ENCODE measurements at regions not wholly inside any gene's neighbourhood (a gene's known extent, or its start where the extent isn't known, plus 50 kb on each side); places are given as distances from the start of the nearest gene placed in this dataset.
"Not testable (repeated sequence)": the region's sequence is repeated elsewhere in the genome, so short reads cannot be mapped to it uniquely, and the experiment has no call there.

- no peak for ATAC-seq
Measured at GRCh38 chr6:6815732-6816131, 227.2 kb downstream of the LY86 start.

DNA sequence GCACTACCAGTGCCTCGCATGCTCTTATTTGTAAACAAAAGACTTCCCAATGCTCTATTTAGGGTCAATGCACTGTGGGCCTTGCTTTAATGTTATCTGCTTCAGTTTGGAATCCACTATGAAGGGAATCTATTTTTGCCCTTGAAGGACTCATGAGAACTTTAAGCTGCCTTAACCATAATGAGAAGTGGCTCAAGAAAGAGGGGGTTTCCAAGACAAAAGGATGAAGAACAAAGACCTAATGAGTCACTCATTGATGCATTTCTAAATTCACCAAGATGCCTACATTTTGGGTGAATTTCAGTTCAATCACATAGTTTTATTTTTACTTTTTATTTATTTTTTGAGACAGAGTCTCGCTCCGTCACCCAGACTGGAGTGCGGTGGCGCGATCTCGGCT is 228.2 kb downstream of the LY86 start:
- ATAC-seq, result no peak

DNA sequence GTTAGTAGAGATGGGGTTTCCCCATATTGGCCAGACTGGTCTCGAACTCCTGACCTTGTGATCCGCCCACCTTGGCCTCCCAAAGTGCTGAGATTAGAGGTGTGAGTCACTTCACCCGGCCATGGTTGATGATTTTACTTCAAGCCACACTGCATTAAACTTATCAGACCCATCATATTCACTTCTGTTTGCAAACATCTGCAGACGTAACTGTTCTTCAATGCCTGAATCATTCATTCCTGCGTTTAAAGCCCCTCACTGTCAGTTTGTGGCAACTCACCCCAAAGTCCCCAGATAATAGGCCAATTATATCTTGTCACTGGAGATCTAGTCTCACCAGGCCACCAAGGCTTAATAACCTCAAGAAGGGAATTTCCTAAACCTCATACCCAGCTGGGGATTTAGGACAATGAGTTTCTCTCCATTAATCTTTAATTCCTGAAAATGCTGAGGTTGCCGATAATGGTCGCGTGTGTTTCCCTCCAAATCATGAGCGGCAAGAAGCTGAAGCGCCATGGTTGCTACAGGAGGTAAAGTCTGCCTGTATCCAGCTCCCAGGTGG is 229.6 kb downstream of the LY86 start:
- no peak for ATAC-seq

DNA sequence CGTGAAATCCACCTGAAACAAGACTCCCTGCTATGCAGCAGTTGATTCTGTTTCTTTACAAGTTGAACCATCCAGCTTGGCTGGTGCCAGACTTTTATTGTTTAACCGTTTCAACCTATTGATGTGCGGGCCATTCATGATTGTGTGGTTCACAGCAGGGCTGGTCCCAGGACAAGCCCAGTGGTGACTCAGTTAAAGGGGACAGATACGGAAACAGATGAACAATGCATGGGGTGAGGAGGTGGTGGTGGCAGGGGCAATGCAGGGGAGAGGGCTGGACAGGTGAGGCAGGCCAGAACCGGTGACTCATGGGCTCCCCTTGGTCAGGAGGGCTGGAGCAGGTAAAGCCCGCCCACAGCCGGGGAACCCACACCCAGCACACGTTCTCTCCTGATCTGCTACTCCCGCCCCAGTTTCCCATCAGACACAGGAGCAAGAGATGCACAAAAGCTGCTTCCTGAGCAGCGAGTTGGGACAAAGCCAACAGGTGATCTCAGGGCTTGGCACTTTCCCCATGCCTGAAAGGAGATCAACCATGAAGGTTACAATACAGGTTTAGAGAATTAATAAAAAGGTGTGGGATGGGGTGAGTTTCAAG is 232.2 kb downstream of the LY86 start:
- ATAC-seq, result no peak

DNA sequence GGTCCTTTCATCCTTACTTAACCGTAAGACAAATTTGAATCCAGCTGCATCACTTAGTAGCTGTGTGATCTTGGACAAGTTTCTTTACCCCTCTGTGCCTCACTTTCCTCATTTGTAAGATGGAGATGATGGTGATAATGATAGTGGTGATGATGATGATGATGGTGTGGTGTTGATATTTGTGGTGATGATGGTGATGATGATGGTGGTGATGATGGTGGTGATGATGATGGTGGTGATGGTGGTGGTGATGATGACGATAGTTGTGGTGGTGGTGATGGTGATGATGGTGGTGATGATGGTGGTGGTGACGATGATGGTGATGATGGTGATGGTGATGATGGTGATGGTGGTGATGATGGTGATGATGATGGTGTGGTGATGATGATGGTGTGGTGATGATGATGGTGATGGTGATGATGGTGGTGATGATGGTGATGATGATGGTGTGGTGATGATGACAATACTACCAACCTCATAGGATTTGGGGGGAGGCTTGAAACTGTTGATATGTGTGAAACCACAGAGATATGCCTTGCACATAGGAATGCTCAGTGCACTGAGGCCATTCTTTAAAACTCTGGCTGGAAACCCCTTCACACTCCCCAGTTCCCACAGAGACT is 233.2 kb downstream of the LY86 start:
- no peak for ATAC-seq

DNA sequence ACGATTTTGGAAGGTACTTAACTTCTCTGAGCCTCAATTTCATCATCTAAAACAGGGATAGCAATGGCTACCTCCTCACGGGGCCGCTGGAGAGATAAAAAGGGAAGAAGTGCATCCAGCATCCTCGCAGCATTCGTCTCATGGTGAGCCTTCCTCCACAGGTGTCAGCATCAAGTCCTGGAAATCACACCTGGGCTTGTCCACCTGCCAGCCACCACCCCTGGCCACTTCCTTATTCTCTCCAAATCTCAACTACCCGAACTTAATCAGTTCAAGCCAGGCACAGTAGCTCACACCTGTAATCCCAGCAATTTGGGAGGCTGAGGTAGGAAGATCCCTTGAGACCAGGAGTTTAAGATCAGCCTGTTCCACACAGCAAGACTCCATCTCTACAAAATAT is 234.5 kb downstream of the LY86 start:
- ATAC-seq, result no peak

GRCh38 chr6:6823568-6824224 is 235.2 kb downstream of the LY86 start:
- ATAC-seq, result no peak

- ATAC-seq, result no peak
Measured at GRCh38 chr6:6824381-6824780, 235.9 kb downstream of the LY86 start.

DNA sequence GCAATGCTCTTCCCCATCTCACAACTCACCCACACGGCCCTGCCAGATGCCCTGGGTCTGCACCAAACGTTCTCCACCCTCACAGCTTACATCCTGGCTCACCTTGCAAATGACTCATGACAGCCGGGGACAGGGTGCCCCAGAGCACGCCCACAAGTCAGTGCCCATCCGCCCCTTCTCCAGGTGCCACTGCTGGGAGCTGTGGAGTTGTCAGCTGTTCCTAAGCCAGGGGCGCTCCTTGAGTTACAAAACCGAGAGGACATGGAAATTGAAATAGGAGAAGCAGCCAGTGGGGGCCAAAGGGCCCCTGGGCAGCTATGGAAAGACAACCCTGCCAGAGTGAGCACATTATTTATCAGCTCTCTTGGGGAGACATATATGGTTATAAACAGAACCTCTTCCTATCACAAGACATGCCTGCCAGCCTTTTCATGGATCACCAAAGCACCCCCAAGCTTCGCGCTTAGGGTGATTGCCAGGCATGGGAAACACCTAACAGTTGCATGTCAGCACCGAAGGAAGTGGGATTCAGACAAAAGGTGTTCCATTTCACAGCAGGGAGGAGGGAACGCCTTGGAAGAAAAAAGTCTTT is 236.8 kb downstream of the LY86 start:
- ATAC-seq, result no peak

DNA sequence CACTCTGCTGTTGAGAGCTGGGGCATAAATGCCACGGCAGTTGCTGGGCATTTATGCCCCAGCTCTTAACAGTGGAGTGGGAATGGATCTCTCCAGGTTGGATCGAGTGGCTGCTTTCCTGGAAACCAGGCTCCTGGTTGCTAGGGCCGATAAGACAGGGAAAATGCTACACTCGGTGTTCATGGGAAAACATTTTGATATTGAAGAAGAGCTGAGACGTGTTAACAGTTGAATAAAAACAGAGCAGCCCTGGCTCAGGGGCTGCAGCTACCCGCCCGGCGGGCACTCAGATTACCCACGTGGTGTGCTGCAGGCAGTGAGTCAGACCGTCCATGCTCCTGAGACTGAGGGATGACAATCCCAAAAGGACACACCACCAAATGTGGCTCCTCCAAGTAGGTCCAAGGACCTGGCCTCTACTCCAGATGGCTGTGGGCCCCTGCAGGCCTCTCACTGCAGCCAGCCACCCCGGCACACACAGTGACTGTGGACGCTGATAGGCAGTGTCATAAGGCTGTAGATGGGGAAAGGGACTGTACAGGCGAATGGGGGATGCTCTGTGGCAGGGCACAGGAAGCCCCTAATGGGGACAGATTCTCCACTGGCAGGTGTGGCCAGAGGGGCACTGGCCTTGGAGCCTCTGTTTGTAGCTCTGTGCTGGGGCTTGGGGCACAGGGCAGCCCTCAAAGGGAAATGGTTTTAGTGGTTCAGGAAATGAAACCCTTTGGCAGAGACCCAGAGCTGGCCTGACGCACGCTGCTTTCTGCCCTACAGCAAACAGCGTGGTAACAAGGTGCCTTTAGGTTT is 237.8 kb downstream of the LY86 start:
- ATAC-seq, result peak; percentile 41 to 42

DNA sequence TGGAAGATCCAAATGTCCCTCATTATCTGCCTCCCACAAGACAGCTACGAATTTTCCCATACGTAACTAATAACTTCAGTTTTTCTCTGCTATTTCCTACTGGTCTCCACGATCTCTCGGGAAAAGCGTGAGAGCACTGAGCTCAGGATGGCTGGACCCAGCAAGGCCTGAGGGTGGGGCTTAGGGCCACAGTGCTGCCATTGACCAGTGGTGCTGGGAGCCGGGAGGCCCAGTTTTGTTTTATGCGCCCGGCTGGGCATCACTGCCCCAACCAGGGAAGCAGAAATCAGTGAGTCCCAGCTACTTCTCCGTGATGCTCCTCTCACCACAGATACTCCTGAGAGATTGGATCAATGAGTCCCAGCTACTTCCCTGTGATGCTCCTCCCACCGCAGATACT is 238.4 kb downstream of the LY86 start:
- no peak for ATAC-seq

- ATAC-seq, result no peak
Measured at GRCh38 chr6:6829872-6830685, 241.6 kb downstream of the LY86 start.

- not testable (repeated sequence) for ATAC-seq
Measured at GRCh38 chr6:6830686-6831063, 242.2 kb downstream of the LY86 start.

GRCh38 chr6:6832439-6832838 is 243.9 kb downstream of the LY86 start:
- ATAC-seq, result no peak

GRCh38 chr6:6834356-6835222 is 246.1 kb downstream of the LY86 start:
- ATAC-seq, result no peak

DNA sequence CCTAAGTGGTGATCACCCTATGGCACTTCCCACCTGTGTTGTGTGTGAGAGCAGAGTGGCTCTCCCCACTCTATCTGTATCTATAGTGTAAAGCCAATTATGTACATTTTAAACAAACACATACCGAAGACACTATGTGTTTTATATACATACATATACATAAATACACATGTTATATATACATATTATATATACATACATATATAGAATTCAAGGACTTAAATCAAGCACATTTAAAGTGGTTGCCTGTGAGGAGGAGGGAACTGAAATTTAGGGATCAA is 246.6 kb downstream of the LY86 start:
- ATAC-seq, result no peak

DNA sequence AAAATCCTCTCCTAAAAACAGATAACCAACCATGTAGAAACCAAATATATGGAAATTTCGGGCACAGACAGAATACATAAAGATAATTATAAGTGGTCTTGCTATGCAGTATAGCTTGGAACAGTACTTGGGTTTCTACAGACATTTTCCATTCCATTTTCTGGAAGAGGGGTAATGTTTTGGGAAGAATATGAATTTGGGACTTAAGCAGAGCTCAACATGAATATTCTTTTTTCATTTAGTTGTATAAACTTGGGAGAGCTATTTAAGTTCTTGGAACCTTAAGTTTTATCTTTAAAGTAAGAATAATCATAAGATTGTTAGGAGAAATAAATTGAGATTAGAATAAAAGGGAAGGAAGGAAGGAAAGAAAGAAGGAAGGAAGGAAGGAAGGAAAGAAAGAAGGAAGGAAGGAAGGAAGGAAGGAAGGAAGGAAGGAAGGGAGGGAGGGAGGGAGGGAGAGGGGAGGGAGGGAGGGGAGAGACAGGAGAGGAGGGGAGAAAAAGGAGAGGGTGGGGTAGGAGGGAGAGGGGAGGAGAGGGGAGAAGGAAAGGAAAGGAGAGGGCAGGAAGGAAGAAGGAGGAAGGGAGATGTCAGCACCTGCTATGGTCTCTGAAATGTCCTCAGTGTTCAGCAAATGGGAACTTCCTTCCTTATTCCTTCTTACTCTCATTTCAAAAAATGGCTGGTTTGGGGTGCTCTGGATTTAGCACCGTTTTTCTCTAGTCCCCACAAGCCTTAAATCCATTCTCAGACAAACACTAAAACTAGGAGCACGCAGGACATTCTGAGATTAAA is 248.3 kb downstream of the LY86 start:
- no peak for ATAC-seq

- no peak for ATAC-seq
Measured at GRCh38 chr6:6837541-6838080, 249.1 kb downstream of the LY86 start.

- peak in 1 of 2 donors; percentile 38 for ATAC-seq
Measured at GRCh38 chr6:6840831-6841291, 252.3 kb downstream of the LY86 start.

- ATAC-seq, result no peak
Measured at GRCh38 chr6:6841571-6841970, 253.1 kb downstream of the LY86 start.
